CD4-positive, alpha-beta T cell (primary cell): ENCODE measurements at regions not wholly inside any gene's neighbourhood (a gene's known extent, or its start where the extent isn't known, plus 50 kb on each side); places are given as distances from the start of the nearest gene placed in this dataset.

ENCODE experiments used
- ATAC-seq: fragments of 200-7000 bp; cut with Tn5 transposase; one replicate; pipeline ENCODE4 v1.10.0; 2022; ENCODE audit warnings: mild to moderate bottlenecking; ENCODE audit not compliant: poor library complexity
- CTCF ChIA-PET: fragments of 350-600 bp; sonication (Branson Sonifier 250); formaldehyde crosslinking; loops from one replicate; lab custom pipeline; 2021; ENCODE audit warnings: antibody characterized with exemption, inconsistent platforms; lab: Charles Lee
- POLR2A ChIA-PET: fragments of 350-600 bp; sonication (Branson Sonifier 250); formaldehyde crosslinking; loops from one replicate; lab custom pipeline; 2021; ENCODE audit warnings: antibody characterized with exemption, inconsistent platforms; lab: Charles Lee
- DNase-seq, 14 experiments: peaks; one replicate each; pipeline ENCODE4 v3.0.0-alpha.2; 2013 to 2020; ENCODE audit warnings: mixed read lengths in 2 of 14
- H3K27ac ChIP-seq, 2 donors: one replicate each; pipeline versions ENCODE4 v1.5.1 to v1.7.0; 2013; ENCODE audit warnings: low read length in 2 of 2, low read depth in 1 of 2, mild to moderate bottlenecking in 1 of 2
- H3K27me3 ChIP-seq, 2 experiments: 1 replicate in 1 of 2; 2 replicates in 1 of 2; pipeline versions ENCODE4 v1.6.1 to v1.7.0; 2013; ENCODE audit warnings: low read length in 2 of 2, control low read depth in 1 of 2, mild to moderate bottlenecking in 1 of 2, moderate library complexity in 1 of 2; ENCODE audit not compliant: insufficient read depth in 2 of 2, control insufficient read depth in 1 of 2
- H3K36me3 ChIP-seq: one replicate; pipeline ENCODE4 v1.6.1; 2013; ENCODE audit warnings: low read length, control low read depth; ENCODE audit not compliant: insufficient read depth
- H3K4me1 ChIP-seq: one replicate; pipeline ENCODE4 v1.6.1; 2013; ENCODE audit warnings: low read length, control low read depth; ENCODE audit not compliant: insufficient read depth
- H3K4me3 ChIP-seq: one replicate; pipeline ENCODE4 v1.5.1; 2013; ENCODE audit warnings: mild to moderate bottlenecking, low read length, moderate library complexity
- H3K9me3 ChIP-seq, 2 experiments: 1 replicate in 1 of 2; 2 replicates in 1 of 2; pipeline versions ENCODE4 v1.6.1 to v1.7.0; 2013; ENCODE audit warnings: low read length in 2 of 2, mild to moderate bottlenecking in 2 of 2, control low read depth in 1 of 2, moderate library complexity in 1 of 2; ENCODE audit not compliant: control insufficient read depth in 1 of 2, insufficient read depth in 1 of 2
- H3K27ac Mint-ChIP-seq: one replicate; pipeline ENCODE4 v1.8.0; 2020; ENCODE audit warnings: mixed read lengths
- H3K27me3 Mint-ChIP-seq: one replicate; pipeline ENCODE4 v1.8.0; 2021; ENCODE audit warnings: mixed read lengths
- H3K36me3 Mint-ChIP-seq: one replicate; pipeline ENCODE4 v1.8.0; 2021; ENCODE audit warnings: low read depth, mixed read lengths
- H3K4me1 Mint-ChIP-seq: one replicate; pipeline ENCODE4 v1.8.0; 2021; ENCODE audit warnings: low read depth, mixed read lengths
- H3K4me3 Mint-ChIP-seq: one replicate; pipeline ENCODE4 v1.8.0; 2020; ENCODE audit warnings: mild to moderate bottlenecking, mixed read lengths
- H3K9me3 Mint-ChIP-seq: one replicate; pipeline ENCODE4 v1.8.0; 2020; ENCODE audit warnings: mixed read lengths
- CTCF ChIP-seq: fragments of 200-600 bp; IDR thresholded peaks from one replicate; pipeline ENCODE4 v1.8.0; 2022; ENCODE audit warnings: antibody characterized with exemption, mild to moderate bottlenecking
- intact Hi-C, 2 experiments: fragments of 100-400 bp; cut with DNase I in 1 of 2; cut with micrococcal nuclease in 1 of 2; formaldehyde crosslinking; loops; one replicate each; pipeline versions ENCODE4 v1.15.1 to v1.9.0; 2023 to 2025; cut with DNase I, micrococcal nuclease

- no peaks in the 10 kb centered on the region for H3K4me1 Mint-ChIP-seq
- H3K4me3 Mint-ChIP-seq, result no peak overlapping the region
- Histone ChIP-seq H3K36me3 (no peaks in the 10 kb centered on the region), H3K4me1 (no peaks in the 10 kb centered on the region), H3K27me3 (no peaks in the 10 kb centered on the region), H3K9me3 (no peaks in the 10 kb centered on the region), H3K27ac (no peak overlapping the region), H3K4me3 (no peak overlapping the region)
- DNase-seq (no peak), ATAC-seq (no peak)
- H3K36me3 Mint-ChIP-seq, result no peaks in the 10 kb centered on the region
- intact Hi-C loops, result no loop called here
- CTCF ChIA-PET, result no interaction called here
- no peak overlapping the region for H3K27ac Mint-ChIP-seq
- POLR2A ChIA-PET, result no interaction called here
- peaks cover 2% of the 10 kb centered on the region for H3K9me3 Mint-ChIP-seq
- H3K27me3 Mint-ChIP-seq, result no peaks in the 10 kb centered on the region
- no peak for TF ChIP-seq CTCF
Observed at GRCh38 chr9:118984607-118985006, 384.6 kb downstream of the BRINP1 start.

GRCh38 chr9:118985851-118986250 lies 383.4 kb downstream of the BRINP1 start:
- H3K27ac Mint-ChIP-seq, result no peak overlapping the region
- H3K9me3 Mint-ChIP-seq, result peaks cover 2% of the 10 kb centered on the region
- no peak overlapping the region for H3K4me3 ChIP-seq
- ChIA-PET POLR2A (no interaction called here), CTCF (no interaction called here)
- no peaks in the 10 kb centered on the region for H3K4me1 ChIP-seq
- H3K27ac ChIP-seq, result no peak overlapping the region
- no peaks in the 10 kb centered on the region for H3K27me3 ChIP-seq
- no peak for TF ChIP-seq CTCF
- intact Hi-C loops, result no loop called here
- ATAC-seq (no peak), DNase-seq (no peak)
- H3K4me1 Mint-ChIP-seq, result no peaks in the 10 kb centered on the region
- no peaks in the 10 kb centered on the region for H3K9me3 ChIP-seq
- no peaks in the 10 kb centered on the region for H3K36me3 ChIP-seq
- H3K36me3 Mint-ChIP-seq, result no peaks in the 10 kb centered on the region
- H3K4me3 Mint-ChIP-seq, result no peak overlapping the region
- no peaks in the 10 kb centered on the region for H3K27me3 Mint-ChIP-seq

GRCh38 chr9:118987167-118987566 lies 382.1 kb downstream of the BRINP1 start:
- CTCF ChIA-PET, result interaction anchor here (1.0 kb wide), 1 partner anchor 9 kb away, joined by 3 read pairs; no protein-coding TSS in a partner anchor
- DNase-seq, result no peak
- ATAC-seq, result no peak
- no peak for TF ChIP-seq CTCF
- H3K36me3 Mint-ChIP-seq, result no peaks in the 10 kb centered on the region
- H3K9me3 ChIP-seq, result no peaks in the 10 kb centered on the region
- POLR2A ChIA-PET, result no interaction called here
- no peak overlapping the region for H3K27ac Mint-ChIP-seq
- H3K27ac ChIP-seq, result no peak overlapping the region
- H3K4me3 ChIP-seq, result no peak overlapping the region
- no peaks in the 10 kb centered on the region for H3K27me3 ChIP-seq
- no peaks in the 10 kb centered on the region for H3K36me3 ChIP-seq
- H3K4me1 ChIP-seq, result no peaks in the 10 kb centered on the region
- intact Hi-C loops, result no loop called here
- H3K4me1 Mint-ChIP-seq, result no peaks in the 10 kb centered on the region
- H3K9me3 Mint-ChIP-seq, result no peaks in the 10 kb centered on the region
- H3K27me3 Mint-ChIP-seq, result no peaks in the 10 kb centered on the region
- no peak overlapping the region for H3K4me3 Mint-ChIP-seq
